Activated CD4-positive, alpha-beta T cell treated with anti-CD3 and anti-CD28 coated beads for 48 hours (primary cell): ENCODE measurements at regions not wholly inside any gene's neighbourhood (a gene's known extent, or its start where the extent isn't known, plus 50 kb on each side); places are given as distances from the start of the nearest gene placed in this dataset.
"Not testable (repeated sequence)": the region's sequence is repeated elsewhere in the genome, so short reads cannot be mapped to it uniquely, and the experiment has no call there.

Experiments used
- DNase-seq: peaks from one replicate; pipeline ENCODE4 v3.0.0-alpha.2; 2020

DNA sequence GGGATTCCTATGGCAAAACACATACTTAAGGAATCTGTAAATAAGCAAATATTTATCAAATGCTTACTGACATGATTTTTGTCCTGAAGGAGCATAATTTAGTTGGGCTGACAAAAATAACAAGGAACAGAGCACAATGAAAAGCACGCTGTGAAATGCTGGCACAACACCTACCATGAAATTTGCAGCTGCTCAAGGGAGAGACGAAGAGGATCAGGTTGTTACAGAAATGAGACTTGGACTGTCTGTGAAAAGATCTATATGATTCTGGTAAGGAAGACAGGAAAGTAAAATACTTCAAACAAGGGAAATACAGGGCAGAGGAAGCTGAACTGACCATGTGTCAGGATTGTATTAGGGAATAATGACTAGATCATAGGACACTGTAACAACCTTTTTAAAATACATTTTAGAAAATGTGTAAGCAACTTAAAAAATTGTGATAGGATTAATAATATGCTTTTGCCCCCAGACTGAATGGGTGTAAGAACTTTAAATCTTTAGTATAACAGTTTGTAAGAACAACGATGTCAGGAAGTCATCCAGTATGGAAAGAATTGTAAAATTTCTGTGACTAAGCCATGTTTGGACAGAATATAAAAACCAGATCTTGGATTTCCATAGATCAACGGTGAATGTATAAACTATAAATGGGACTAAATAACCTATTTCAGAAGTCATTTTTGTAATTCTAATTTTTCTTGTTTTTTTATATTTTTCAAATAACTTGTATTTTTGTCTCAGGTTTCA, 1556.0 kb downstream of the EFNB2 start:
- no peak for DNase-seq

DNA sequence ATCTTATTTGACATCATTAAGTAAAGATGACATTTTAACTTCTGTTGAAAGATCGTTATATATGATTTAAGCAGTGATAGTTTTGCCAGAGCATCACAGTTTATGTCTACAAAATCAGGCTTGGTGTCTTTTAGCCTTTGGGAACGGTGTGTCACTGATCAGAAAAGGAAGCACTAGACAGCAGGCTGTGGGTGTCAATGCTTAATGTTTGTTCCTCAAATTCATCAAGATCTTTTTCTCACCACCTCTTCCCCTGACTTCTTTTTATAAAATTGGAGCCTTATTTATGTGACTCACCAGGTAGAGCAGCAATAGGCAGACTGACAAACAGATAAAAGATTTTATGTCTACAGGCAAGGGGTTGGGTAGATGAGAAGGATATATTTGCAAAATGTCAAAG, 1558.5 kb downstream of the EFNB2 start:
- no peak for DNase-seq

DNA sequence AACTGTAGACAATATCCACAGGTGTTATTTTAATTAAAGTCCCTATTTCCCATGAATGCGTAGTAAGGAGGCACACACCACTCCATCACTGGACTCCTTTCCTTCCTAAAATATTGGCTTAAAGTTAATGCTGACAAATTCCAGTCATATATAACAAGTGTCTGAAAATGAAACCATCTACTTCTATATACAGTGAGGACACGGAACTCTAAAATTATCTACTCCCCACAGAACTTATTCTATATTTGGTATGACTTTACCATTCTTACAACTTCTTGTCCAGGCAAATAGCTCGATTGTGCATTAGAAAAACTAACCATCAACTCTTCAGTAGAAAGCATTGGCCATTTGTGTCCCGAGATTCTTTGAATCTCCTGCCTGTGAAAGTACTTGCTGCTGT, 1560.2 kb downstream of the EFNB2 start:
- DNase-seq: no peak

DNA sequence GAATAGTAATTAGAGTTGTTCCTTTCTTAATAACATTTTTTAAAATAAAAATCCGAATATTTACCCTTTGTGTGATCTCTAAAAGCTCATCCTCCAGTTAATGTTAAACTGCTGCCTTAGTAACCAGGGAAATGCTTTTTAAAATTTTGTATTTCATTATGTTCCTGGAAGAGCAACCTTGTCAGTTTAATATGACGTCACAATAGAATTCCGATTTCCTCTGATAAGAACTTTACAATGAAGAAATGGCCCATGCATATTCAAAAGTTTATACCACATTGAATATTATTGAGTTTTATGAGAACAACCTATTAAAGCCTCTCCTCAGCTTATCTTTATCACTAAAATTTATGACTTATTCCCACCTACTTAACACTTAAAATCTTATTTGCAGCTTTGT, 1566.6 kb downstream of the EFNB2 start:
- no peak for DNase-seq

DNA sequence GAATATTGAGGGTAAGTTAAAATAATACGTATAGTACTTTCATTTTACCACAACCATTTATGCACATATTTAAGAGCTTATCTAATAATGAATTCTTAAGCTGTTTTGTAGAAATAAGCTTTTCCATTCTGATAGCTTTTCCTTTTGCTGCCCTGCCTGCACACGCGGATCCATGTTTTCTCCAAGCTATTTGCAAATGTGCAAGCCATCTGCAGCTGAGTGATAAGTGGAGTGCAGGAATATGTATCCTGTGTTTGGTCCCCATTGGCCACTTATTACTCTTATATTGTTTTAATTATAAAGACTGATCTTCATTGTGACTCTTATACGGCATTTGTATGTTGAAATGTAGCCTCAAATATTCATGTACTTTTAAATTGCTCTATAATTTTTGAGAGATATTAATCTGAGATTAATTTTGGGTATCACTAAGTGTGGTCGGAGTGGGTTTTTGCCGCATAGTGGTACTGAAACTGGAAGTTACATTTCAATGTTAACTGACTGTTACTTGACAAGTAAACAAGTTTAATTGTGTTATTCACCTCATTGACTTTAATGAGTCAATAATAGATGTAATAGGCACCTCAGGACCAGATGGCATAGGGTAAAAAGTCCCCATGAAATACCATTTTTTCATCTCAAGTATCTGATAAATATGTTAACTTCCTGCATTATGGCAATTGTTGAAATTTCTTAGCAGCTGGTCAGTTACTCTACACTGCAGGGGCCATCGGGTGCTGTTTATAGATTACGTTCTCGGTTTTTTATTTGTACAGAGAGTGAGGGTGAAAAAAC, 1567.4 kb downstream of the EFNB2 start:
- DNase-seq: no peak

DNA sequence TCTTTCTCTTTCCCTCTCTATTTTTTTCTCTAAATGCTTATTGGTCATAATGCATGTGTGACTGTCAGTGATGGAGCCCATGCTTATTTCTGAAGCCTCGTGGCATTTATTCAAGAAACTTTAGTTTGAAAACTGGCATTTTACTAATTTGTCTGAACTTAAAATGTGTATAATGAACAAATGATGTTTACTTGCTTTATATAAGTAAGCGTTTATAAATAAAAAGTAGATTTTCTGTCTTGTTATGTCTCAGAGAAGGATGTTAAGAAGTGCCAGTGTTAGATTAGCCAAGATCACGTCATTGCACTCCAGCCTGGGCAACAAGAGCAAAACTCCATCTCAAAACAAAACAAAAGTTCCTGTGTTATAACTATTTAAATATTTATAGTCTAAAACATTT, 1568.1 kb downstream of the EFNB2 start:
- no peak for DNase-seq

DNA sequence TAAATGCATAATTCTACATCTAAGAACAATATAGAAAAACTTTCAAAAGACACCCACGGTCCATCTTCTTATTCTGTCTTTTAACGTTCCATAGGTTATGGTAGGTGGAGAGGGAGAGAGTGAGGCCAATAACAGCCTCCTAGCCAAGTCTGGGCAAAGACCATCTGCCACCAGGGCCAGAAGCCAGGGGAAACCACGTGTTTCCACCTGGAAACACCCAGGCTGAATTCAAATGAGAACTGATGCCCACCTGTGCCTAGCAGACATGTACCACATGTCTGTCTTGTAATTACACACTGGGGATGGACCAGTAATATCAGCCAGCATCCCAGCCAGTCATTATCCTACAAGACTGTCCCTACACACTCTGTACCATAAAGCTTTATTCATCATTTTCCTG, 1573.1 kb downstream of the EFNB2 start:
- DNase-seq: no peak

DNA sequence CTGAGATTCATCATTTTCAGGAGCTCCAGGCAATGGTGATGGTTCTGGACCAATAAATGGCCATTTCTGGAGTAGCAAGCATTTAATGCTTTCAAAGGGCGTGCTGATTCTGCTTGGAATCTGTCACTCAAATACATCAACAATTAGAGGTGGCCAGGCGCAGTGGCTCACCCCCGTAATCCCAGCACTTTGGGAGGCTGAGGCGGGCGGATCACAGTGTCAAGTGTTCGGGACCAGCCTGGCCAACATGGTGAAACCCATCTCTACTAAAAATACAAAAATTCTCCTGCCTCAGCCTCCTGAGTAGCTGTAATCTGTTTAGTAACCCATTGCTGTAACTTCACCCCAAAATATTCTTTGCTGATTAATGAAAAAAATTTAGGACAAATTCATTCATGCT, 1574.2 kb downstream of the EFNB2 start:
- no peak for DNase-seq

DNA sequence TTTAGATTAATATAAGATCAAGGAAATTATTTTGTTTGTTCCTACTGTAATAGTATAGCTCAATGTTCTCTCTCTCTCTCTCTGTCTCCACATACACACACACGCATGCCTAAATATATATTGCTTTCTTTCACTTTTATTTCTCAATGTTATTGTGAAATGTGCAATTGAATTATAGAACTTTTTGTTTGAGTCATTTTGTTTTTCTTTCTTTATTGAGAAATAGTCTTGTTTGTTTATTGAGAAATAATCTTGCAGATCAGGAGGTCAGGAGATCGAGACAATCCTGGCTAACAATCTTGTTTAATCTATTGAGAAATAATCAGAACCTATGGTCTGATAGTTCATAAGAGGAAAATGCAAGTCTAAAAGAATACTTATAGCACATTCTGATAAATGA, 1581.3 kb downstream of the EFNB2 start:
- DNase-seq: no peak

DNA sequence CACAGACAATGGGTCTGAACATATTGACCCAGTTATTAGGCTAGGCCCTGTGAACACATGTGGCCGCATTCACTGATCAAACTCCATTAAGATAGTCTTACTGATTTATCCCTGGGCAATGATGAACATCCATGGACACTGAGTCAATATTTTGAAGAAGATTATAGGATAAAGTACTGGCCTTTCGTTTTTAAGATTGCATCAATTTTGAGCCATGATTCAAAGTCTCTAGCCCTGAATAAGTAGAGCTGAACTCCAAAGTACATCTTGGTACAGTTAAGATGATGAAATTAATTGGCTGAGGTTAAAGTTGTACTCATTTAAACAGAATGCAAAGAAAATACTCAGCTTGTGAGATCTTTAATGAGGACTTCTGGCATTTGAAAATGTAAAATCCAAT, 1581.9 kb downstream of the EFNB2 start:
- DNase-seq: no peak

DNA sequence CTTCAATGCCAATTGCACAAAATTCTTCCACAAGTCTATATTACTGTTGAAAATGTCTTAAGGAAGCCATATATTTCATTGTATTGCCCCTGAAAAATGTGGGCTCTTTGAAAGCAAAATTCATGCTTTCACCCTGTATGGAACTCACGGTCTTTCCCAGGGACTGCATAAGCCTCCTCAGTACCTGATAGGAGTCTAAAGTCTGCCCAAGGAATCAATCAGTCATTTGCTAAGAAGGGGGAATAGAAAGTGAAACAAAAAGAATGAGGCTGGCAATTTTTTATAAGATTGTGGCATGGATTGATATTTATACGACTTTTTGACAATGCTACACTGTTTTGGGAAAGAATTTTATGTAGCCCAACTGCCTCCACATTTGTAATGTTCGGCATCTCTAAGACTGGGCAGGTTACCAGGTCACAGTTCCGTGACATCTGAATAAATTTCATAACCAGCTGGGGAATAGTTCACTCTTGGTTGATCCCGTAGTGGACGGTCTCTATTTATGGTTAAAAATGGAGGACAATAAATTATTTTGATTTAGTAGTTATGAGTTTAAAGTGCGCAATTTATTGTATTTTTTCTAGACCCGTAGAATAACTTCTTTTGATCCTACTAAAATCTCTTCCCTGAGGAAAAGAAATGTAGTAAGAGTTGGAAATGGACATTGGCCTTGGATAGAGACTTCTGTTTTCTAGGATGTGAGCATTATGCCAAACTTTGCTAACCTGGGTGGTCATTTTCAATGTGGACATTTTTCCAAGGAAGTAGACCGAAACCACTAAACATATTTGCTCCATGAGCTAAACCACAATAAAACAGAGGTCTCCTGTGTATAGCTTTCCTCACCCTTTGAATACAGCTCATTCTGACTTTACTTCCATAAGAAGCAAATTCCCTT, 1585.4 kb downstream of the EFNB2 start:
- DNase-seq: no peak

DNA sequence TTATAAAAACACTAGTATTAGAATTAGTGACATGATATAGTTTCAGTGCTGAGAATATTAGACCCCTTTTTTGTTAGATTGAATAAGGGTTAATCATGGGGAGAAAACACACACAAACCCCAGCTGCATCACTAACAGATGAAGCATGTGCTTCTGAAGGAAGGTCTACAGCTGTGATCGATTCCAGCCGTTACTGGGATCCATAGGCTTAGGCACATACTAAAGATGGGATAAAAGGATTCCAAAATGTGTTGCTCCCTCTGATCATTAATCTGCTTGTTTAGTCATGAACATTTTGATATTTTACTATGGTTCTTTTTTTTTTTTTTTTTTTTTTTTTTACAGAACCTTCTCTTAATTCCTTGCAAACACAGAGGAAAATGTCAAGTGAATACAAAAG, 1591.3 kb downstream of the EFNB2 start:
- DNase-seq: no peak

DNA sequence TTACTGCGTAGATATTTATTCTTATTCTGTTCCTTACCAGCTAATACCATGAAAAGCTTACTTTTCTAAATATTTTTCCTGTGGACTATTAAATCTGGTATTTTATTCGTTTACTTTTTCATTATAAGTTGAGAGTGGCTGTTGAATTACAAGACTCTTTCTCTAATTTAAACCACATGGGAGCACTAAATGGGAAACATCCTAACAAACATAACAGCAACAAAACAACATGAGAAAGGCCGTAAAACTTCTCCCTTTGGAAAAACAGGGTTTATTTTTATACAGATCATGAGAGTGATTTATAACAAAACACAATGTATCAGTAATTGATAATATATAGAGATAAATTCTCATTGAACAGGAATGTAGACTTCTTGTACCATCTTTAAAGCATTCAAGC, 1592.1 kb downstream of the EFNB2 start:
- no peak for DNase-seq

DNA sequence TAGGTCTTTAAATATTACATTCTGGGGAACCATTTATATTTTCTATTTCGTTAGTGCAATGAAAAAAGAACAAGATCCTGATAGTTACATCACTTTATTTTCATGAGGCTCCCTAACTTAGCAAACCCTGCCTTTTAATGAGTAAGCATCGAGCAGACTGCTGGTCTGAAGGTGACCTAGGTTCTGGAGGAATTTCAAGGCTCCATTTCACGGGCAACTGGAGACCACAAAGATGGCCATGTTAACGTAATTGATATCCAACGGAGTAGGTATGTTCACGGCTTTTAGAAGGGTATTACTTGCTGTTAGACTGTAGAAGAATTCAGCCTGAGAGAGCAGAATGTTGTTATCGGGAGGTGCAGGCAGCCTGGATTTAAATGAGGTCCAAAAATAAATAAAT, 1597.6 kb downstream of the EFNB2 start:
- no peak for DNase-seq

DNA sequence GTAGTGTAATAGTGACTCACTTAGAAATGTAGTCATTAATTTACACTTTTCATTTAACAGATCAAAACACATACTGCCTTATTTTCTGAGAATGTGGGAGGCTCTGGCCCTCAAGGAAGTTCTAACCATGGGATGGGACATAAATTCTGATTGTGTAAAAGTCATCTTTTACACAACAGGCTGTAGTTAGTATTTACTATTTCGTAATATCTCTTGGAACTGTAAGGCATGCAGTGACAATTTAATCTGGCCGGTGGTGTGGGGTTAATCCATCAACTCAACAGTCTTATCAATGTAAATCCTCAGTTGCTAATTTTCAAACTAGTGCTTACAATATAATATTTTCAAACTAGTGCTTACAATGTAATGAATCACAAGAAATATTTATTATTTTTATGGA, 1599.2 kb downstream of the EFNB2 start:
- DNase-seq: no peak

DNA sequence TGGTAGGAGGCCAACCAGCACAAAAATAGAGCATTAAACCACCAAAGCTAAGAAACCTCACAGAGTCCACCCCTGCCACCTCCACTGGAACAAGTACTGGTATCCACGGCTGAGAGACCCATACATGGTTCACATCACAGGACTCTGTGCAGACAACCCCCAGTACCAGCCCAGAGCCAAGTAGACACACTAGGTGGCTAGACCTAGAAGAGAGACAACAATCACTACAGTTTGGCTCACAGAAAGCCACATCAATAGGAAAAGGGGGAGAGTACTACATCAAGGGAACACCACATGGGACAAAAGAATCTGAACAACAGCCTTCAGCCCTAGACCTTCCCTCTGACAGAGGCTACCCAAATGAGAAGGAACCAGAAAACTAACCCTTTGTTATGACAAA, 1614.9 kb downstream of the EFNB2 start:
- DNase-seq: not testable (repeated sequence)

DNA sequence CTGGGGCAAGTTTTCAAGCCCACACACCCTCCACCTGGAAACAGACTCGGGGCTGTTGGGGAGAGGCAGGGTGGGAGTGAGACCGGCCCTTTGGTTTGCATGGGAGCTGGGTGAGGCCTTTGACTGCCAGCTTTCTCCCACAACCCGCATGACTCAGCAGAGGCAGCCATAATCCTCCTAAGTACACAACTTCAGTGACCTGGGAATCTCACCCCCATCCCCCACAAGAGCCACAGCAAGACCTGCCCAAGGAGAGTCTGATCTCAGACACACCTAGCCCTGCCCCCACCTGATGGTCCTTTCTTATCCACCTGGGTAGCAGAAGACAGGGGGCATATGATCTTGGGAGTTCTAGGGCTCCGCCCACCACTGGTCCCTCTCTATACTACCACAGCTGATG, 1615.4 kb downstream of the EFNB2 start:
- DNase-seq: no peak

DNA sequence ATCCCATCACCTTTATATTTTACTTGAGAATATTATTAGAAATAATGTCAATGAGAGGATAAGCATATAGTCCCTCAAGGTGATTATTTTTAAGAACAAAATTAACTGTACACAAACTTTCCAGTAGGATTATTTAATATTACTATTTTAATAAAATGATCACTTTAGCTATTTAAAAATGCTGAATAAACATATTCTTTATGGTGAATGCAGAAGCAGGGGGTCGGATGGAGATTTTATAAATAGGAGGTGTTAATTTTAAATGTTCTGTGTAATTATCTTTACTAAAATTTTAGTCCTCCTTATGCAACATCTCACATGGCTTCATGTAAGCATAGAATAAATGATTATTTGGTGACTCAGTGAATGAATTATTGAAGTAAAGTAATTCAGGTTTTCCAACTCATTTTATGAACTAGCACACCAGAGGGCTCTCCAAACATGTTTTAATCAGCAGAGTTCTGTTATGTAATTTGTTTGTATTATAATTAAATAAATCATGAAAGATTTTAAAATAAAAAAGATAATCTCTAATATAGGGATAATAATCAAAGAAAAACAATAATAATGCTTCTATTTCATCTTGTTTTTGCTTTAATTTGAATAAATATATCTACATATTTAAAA, 1635.2 kb downstream of the EFNB2 start:
- DNase-seq: no peak

DNA sequence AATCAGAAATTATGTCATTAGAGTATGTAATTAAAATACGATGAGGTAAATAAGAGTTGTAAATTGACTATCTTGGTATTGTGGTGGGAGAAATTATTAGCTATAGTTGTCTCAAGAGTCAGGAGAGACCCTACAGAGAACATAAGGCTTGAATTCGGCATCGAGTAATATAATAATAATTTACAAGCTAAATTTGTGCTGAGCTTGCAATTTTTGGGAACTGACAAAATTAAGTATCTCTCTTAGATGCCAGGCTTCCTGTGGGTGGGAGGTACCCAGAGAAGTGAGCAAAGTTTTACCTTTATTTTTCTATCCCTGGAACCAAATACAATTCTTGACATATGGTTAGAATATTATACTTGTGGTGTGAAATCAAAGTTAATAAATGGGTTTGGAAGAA, 1637.0 kb downstream of the EFNB2 start:
- no peak for DNase-seq

DNA sequence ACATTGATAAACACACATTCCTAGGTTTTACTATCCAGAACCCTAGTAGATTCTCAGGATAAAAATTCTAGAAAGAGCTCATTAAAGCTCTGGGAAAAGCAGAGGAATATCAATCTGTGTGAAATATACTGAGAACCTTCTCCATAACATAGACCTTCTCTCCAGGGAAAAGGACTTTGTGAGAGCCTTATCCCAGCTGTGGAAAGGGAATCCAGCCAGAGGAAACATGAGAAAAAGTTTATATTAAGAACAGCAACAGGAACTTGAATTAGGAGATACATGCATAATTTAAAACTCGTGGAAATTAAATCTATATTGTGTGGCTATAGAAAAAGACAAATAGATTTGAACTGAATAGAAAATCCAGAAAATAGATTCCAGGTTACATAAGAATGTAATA, 1639.9 kb downstream of the EFNB2 start:
- DNase-seq: no peak

DNA sequence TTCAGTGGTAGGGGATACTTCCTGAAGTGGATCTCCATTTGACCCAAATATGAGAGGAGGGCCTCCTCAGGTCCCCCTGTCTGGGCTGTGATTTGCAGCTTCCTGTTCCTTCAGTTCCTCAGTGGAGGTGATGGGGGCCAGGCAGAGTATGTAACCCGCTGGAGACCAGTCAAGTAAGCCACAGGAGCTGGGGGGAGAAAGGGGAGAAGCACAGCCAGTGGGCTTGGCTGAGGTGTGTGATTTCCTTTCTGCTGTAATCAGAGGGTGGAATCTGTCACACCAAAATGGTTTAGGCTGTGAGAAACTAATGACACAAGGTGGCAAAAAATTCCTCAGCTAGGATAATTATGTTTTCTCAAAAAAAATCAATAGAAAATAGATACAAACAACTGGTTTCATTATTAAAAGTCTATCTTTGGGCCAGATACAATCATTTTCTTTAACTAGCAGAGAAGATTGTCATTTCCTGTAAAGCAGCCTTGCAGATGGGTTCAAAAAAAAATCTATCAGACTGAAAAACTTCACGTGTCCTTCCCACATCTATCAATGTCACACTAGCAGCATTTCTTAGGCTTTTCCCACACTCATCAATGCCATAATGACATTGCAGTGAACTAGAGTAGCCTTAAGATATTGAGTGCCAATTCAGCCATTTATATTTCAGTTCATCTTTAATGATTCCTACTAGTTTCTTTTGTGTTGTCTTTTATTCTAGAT, 1660.3 kb downstream of the EFNB2 start:
- DNase-seq: no peak

DNA sequence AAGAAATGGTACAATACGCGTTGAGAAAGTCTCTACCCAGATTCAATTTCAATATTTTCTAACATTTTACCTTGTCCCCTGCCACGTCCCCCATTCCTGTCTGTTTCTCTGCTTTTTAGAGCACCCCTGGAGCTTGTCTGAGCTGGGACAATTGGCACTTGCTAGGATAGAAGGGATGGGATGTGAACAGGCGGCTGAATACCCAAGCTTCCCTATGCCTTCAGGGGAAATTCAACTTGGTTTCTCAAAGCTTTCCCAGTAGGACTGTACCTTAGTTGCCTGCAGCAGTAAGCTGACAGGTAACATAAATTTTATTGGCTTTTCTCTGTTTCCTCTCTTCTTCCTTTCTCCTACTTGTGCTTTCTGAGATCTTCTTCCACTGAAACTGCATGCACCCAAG, 1663.3 kb downstream of the EFNB2 start:
- DNase-seq: no peak
